ENCODE measurements at regions not wholly inside any gene's neighbourhood (a gene's known extent, or its start where the extent isn't known, plus 50 kb on each side); places are given as distances from the start of the nearest gene placed in this dataset.

DNA sequence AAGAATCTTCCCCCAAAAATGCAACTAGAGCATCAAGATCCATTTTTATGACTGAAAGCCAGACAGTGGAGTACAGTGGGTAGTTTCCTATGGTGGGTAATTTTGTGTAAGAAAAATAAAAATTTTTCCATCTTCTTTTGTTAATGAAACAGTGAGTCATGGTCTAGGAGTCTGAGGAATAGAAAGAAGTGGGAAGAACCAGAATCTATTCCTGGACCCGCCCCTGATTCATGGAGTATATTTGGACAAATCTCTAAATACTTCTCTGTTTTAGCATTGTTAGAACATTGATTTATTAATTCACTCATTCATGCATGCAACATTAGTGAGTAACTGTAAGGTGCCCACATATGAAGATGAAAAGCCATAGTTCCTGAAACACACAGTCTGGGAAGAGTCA lies 304.5 kb upstream of the GPR149 start:
- TF ChIP-seq, protein P1, sequence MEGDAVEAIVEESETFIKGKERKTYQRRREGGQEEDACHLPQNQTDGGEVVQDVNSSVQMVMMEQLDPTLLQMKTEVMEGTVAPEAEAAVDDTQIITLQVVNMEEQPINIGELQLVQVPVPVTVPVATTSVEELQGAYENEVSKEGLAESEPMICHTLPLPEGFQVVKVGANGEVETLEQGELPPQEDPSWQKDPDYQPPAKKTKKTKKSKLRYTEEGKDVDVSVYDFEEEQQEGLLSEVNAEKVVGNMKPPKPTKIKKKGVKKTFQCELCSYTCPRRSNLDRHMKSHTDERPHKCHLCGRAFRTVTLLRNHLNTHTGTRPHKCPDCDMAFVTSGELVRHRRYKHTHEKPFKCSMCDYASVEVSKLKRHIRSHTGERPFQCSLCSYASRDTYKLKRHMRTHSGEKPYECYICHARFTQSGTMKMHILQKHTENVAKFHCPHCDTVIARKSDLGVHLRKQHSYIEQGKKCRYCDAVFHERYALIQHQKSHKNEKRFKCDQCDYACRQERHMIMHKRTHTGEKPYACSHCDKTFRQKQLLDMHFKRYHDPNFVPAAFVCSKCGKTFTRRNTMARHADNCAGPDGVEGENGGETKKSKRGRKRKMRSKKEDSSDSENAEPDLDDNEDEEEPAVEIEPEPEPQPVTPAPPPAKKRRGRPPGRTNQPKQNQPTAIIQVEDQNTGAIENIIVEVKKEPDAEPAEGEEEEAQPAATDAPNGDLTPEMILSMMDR (IDR thresholded peaks at IDR 0.05) = no peak
- no peak for TF ChIP-seq EZH2 (IDR thresholded peaks at IDR 0.05; ENCODE audit: borderline replicate concordance, insufficient read depth, low read depth, low read length, poor library complexity, severe bottlenecking)

All from B cell (primary cell).